Neural cell (in vitro differentiated cells): ENCODE measurements at regions not wholly inside any gene's neighbourhood (a gene's known extent, or its start where the extent isn't known, plus 50 kb on each side); places are given as distances from the start of the nearest gene placed in this dataset.

Source experiments
- H2AFZ ChIP-seq: fragments of 200-600, 300-800 bp; sonication (generic), shearing (Covaris generic); 2 replicates; pipeline ENCODE4 v1.6.0; 2014; ENCODE audit warnings: low read depth, mild to moderate bottlenecking, antibody characterized with exemption, low read length, moderate library complexity
- H3F3A ChIP-seq: fragments of 200-600 bp; shearing (Covaris generic); 2 replicates; pipeline ENCODE4 v1.6.1; 2016; ENCODE audit warnings: mild to moderate bottlenecking, moderate library complexity, mixed read lengths, antibody characterized with exemption, low read length; ENCODE audit not compliant: insufficient read depth, poor library complexity, severe bottlenecking
- H3K27ac ChIP-seq: fragments of 200-600, 300-800 bp; sonication (generic), shearing (Covaris generic); 2 replicates; pipeline ENCODE4 v1.5.1; 2014; ENCODE audit warnings: mild to moderate bottlenecking, low read length, moderate library complexity
- H3K27me3 ChIP-seq: fragments of 300-800, 200-600 bp; sonication (generic), shearing (Covaris generic); 2 replicates; pipeline ENCODE4 v1.6.0; 2014; ENCODE audit warnings: mild to moderate bottlenecking, low read depth, low read length, moderate library complexity; ENCODE audit not compliant: insufficient read depth
- H3K36me3 ChIP-seq: fragments of 300-800, 200-600 bp; sonication (generic), shearing (Covaris generic); 2 replicates; pipeline ENCODE4 v1.5.1; 2014; ENCODE audit warnings: mild to moderate bottlenecking, antibody characterized with exemption, low read length, moderate library complexity; ENCODE audit not compliant: insufficient read depth
- H3K4me2 ChIP-seq: fragments of 300-800, 200-600 bp; sonication (generic), shearing (Covaris generic); 2 replicates; pipeline ENCODE4 v1.6.0; 2014; ENCODE audit warnings: mild to moderate bottlenecking, low read length
- H3K4me3 ChIP-seq: fragments of 300-800, 200-600 bp; sonication (generic), shearing (Covaris generic); 2 replicates; pipeline ENCODE4 v1.5.1; 2014; ENCODE audit warnings: mild to moderate bottlenecking, low read length, moderate library complexity
- H3K79me2 ChIP-seq: fragments of 200-600 bp; shearing (Covaris generic); replicated peaks from 2 replicates; pipeline ENCODE4 v1.6.0; 2014; ENCODE audit warnings: mild to moderate bottlenecking, low read length, moderate library complexity; ENCODE audit not compliant: insufficient read depth
- H3K9ac ChIP-seq: fragments of 300-800, 200-600 bp; sonication (generic), shearing (Covaris generic); 2 replicates; pipeline ENCODE4 v1.6.1; 2016; ENCODE audit warnings: mild to moderate bottlenecking, low read length, mixed read lengths
- H3K9me2 ChIP-seq: fragments of 200-600 bp; shearing (Covaris generic); 2 replicates; pipeline ENCODE4 v1.6.1; 2016; ENCODE audit warnings: mild to moderate bottlenecking, low read length, mixed read lengths; ENCODE audit not compliant: insufficient read depth
- H3K9me3 ChIP-seq: fragments of 200-600, 300-800 bp; sonication (generic), shearing (Covaris generic); 2 replicates; pipeline ENCODE4 v1.6.1; 2016; ENCODE audit warnings: mild to moderate bottlenecking, mixed run types, low read length, moderate library complexity, mixed read lengths
- H4K20me1 ChIP-seq: fragments of 200-600 bp; shearing (Covaris generic); 2 replicates; pipeline ENCODE4 v1.6.1; 2016; ENCODE audit warnings: mild to moderate bottlenecking, mixed run types; ENCODE audit not compliant: insufficient read depth
- CTCF ChIP-seq: fragments of 450-650 bp; IDR thresholded peaks from 2 replicates; pipeline ENCODE4 v1.5.1; 2014; ENCODE audit warnings: antibody characterized with exemption, mild to moderate bottlenecking, moderate library complexity; ENCODE audit not compliant: poor library complexity, severe bottlenecking
- EP300 ChIP-seq: fragments of 450-650 bp; conservative IDR thresholded peaks from 2 replicates; pipeline ENCODE4 v1.6.1; 2014; ENCODE audit warnings: antibody characterized with exemption, mild to moderate bottlenecking, moderate library complexity; ENCODE audit not compliant: poor library complexity, severe bottlenecking
- EZH2 ChIP-seq: fragments of 200-600, 300-800 bp; shearing (Covaris generic), sonication (generic); IDR thresholded peaks from 2 replicates; pipeline ENCODE4 v1.6.1; 2014; ENCODE audit warnings: antibody characterized with exemption, low read length, borderline replicate concordance, mild to moderate bottlenecking; ENCODE audit not compliant: insufficient read depth, poor library complexity, severe bottlenecking
- MXI1 ChIP-seq: fragments of 450-650 bp; conservative IDR thresholded peaks from 2 replicates; pipeline ENCODE4 v1.6.1; 2014; ENCODE audit warnings: antibody characterized with exemption, mild to moderate bottlenecking; ENCODE audit not compliant: poor library complexity, severe bottlenecking
- POLR2AphosphoS5 ChIP-seq: IDR thresholded peaks from 2 replicates; pipeline ENCODE4 v1.6.1; 2012
- RAD21 ChIP-seq: fragments of 450-650 bp; conservative IDR thresholded peaks from 2 replicates; pipeline ENCODE4 v1.6.1; 2014; ENCODE audit warnings: antibody characterized with exemption, mild to moderate bottlenecking, moderate library complexity
- SMC3 ChIP-seq: fragments of 450-650 bp; conservative IDR thresholded peaks from 2 replicates; pipeline ENCODE4 v1.6.1; 2014; ENCODE audit warnings: antibody characterized with exemption, mild to moderate bottlenecking, moderate library complexity; ENCODE audit not compliant: poor library complexity
- TAF1 ChIP-seq: IDR thresholded peaks from 2 replicates; pipeline ENCODE4 v1.6.1; 2012; ENCODE audit warnings: low read depth
- TF ChIP-seq, protein P1 (sequence below): IDR thresholded peaks from 2 replicates; pipeline ENCODE4 v1.6.1; 2012; ENCODE audit warnings: borderline replicate concordance

- TF ChIP-seq EP300 = no peak
- no peak for TF ChIP-seq SMC3
- no peak for TF ChIP-seq MXI1
- no peak for TF ChIP-seq POLR2AphosphoS5
- no peak for TF ChIP-seq EZH2
- no peak for TF ChIP-seq TAF1
- H3K79me2 ChIP-seq = no peaks in the 10 kb centered on the region
- no peaks in the 10 kb centered on the region for H3K9me2 ChIP-seq
- H3K27me3 ChIP-seq = no peaks in the 10 kb centered on the region
- no peak overlapping the region for H2AFZ ChIP-seq
- no peaks in the 10 kb centered on the region for H3K9me3 ChIP-seq
- no peak overlapping the region for H3K9ac ChIP-seq
- H3K36me3 ChIP-seq = no peaks in the 10 kb centered on the region
- H3K4me3 ChIP-seq = no peak overlapping the region
- H3K4me2 ChIP-seq = no peak overlapping the region
- no peak overlapping the region for H3K27ac ChIP-seq
- H4K20me1 ChIP-seq = no peaks in the 10 kb centered on the region
- no peaks in the 10 kb centered on the region for H3F3A ChIP-seq
These were observed 412.9 kb upstream of the DDX18 start for GRCh38 chr2:117401582-117401981.

GRCh38 chr2:117406443-117406842 is 408.0 kb upstream of the DDX18 start:
- Histone ChIP-seq H4K20me1 (no peaks in the 10 kb centered on the region), H3K9me3 (no peaks in the 10 kb centered on the region), H3K79me2 (no peaks in the 10 kb centered on the region), H3K27me3 (no peaks in the 10 kb centered on the region), H3K9me2 (no peaks in the 10 kb centered on the region), H3K4me3 (no peak overlapping the region), H2AFZ (no peak overlapping the region), H3K36me3 (no peaks in the 10 kb centered on the region), H3K4me2 (no peak overlapping the region), H3F3A (no peaks in the 10 kb centered on the region), H3K9ac (no peak overlapping the region), H3K27ac (no peak overlapping the region)
- no peak for TF ChIP-seq MXI1
- TF ChIP-seq SMC3 = no peak
- TF ChIP-seq TAF1 = no peak
- TF ChIP-seq CTCF = no peak
- no peak for TF ChIP-seq EZH2
- TF ChIP-seq, protein P1, sequence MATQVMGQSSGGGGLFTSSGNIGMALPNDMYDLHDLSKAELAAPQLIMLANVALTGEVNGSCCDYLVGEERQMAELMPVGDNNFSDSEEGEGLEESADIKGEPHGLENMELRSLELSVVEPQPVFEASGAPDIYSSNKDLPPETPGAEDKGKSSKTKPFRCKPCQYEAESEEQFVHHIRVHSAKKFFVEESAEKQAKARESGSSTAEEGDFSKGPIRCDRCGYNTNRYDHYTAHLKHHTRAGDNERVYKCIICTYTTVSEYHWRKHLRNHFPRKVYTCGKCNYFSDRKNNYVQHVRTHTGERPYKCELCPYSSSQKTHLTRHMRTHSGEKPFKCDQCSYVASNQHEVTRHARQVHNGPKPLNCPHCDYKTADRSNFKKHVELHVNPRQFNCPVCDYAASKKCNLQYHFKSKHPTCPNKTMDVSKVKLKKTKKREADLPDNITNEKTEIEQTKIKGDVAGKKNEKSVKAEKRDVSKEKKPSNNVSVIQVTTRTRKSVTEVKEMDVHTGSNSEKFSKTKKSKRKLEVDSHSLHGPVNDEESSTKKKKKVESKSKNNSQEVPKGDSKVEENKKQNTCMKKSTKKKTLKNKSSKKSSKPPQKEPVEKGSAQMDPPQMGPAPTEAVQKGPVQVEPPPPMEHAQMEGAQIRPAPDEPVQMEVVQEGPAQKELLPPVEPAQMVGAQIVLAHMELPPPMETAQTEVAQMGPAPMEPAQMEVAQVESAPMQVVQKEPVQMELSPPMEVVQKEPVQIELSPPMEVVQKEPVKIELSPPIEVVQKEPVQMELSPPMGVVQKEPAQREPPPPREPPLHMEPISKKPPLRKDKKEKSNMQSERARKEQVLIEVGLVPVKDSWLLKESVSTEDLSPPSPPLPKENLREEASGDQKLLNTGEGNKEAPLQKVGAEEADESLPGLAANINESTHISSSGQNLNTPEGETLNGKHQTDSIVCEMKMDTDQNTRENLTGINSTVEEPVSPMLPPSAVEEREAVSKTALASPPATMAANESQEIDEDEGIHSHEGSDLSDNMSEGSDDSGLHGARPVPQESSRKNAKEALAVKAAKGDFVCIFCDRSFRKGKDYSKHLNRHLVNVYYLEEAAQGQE = no peak
- TF ChIP-seq RAD21 = no peak
- no peak for TF ChIP-seq EP300
- TF ChIP-seq POLR2AphosphoS5 = no peak

- Histone ChIP-seq H3K4me2 (no peak overlapping the region), H3K36me3 (no peaks in the 10 kb centered on the region), H3K9ac (no peak overlapping the region), H4K20me1 (no peaks in the 10 kb centered on the region), H3K9me3 (no peaks in the 10 kb centered on the region), H3F3A (no peaks in the 10 kb centered on the region), H2AFZ (no peak overlapping the region), H3K27ac (no peak overlapping the region), H3K4me3 (no peak overlapping the region), H3K27me3 (no peaks in the 10 kb centered on the region), H3K9me2 (no peaks in the 10 kb centered on the region), H3K79me2 (no peaks in the 10 kb centered on the region)
- TF ChIP-seq RAD21 = no peak
- TF ChIP-seq TAF1 = no peak
- no peak for TF ChIP-seq EZH2
- no peak for TF ChIP-seq SMC3
- no peak for TF ChIP-seq MXI1
- TF ChIP-seq EP300 = no peak
- TF ChIP-seq, protein P1 = no peak
These were observed 406.7 kb upstream of the DDX18 start for GRCh38 chr2:117407746-117408145.
